Adrenal gland (tissue), 9 donors: ENCODE measurements at regions not wholly inside any gene's neighbourhood (a gene's known extent, or its start where the extent isn't known, plus 50 kb on each side); places are given as distances from the start of the nearest gene placed in this dataset.

Experiments
- DNase-seq, 7 donors: peaks; one replicate each; pipeline ENCODE4 v3.0.0-alpha.2; 2019 to 2020
- H3K27ac ChIP-seq, 5 donors: fragments of 200-600 bp; sonication (generic) in 4 of 5; 1 replicate in 3 of 5; 2 replicates in 2 of 5; pipeline versions ENCODE4 v1.5.1 to v1.8.0; 2016 to 2020; ENCODE audit warnings: mild to moderate bottlenecking in 1 of 5
- H3K27me3 ChIP-seq: fragments of 200-600 bp; 2 replicates; pipeline ENCODE4 v1.8.0; 2021
- H3K36me3 ChIP-seq, 2 donors: fragments of 200-600 bp; replicated peaks in 1 of 2; 1 replicate in 1 of 2; 2 replicates in 1 of 2; pipeline versions ENCODE4 v1.5.1 to v1.8.0; 2018 to 2022
- H3K4me1 ChIP-seq, 2 donors: fragments of 200-600 bp; replicated peaks in 1 of 2; 1 replicate in 1 of 2; 2 replicates in 1 of 2; pipeline versions ENCODE4 v1.5.1 to v1.8.0; 2018 to 2021
- H3K4me3 ChIP-seq, 4 donors: fragments of 200-600 bp; sonication (generic) in 3 of 4; one replicate each; pipeline ENCODE4 v1.5.1; 2016 to 2018
- H3K9me3 ChIP-seq, 3 donors: fragments of 200-600 bp; sonication (generic) in 1 of 3; replicated peaks in 1 of 3; 1 replicate in 2 of 3; 2 replicates in 1 of 3; pipeline versions ENCODE4 v1.5.1 to v1.8.0; 2016 to 2021
- CTCF ChIP-seq, 6 experiments: fragments of 450-650 bp in 4 of 6; fragments of 200-600 bp in 2 of 6; sonication (generic) in 1 of 6; IDR thresholded peaks; 1 replicate in 5 of 6; 2 replicates in 1 of 6; pipeline versions ENCODE4 v1.5.1 to v1.8.0; 2016 to 2021; ENCODE audit warnings: antibody characterized with exemption in 6 of 6, mild to moderate bottlenecking in 2 of 6, moderate library complexity in 1 of 6
- POLR2A ChIP-seq, 2 donors: fragments of 450-650 bp; IDR thresholded peaks; one replicate each; pipeline ENCODE4 v1.6.1; 2017; ENCODE audit warnings: antibody characterized with exemption in 2 of 2, mild to moderate bottlenecking in 2 of 2, moderate library complexity in 1 of 2
- WGBS, 4 donors: extraction: QIAGEN DNeasy Blood & Tissue Kit in 2 of 4; methylation state at CpG; one replicate each; pipeline versions ENCODE4 v1.1.5 to v1.1.7; 2013 to 2017; 5-methylcytosine and 5-hydroxymethylcytosine counted together
- intact Hi-C, 2 donors: fragments of 100-400 bp; cut with DNase I; formaldehyde crosslinking; loops; one replicate each; pipeline versions ENCODE4 v1.14.1 to v1.15.0; 2022 to 2023
- donor health status: healthy with polysubstance abuse.
- donor health status: Bipolar disorder and iron deficiency.
- donor health status: DM: yes; HTN: yes; CAD: no.
- donor health status: DM: no; HTN: no; CAD: no.
- donor health status: DM: no; HTN: no; CAD: no.

DNA sequence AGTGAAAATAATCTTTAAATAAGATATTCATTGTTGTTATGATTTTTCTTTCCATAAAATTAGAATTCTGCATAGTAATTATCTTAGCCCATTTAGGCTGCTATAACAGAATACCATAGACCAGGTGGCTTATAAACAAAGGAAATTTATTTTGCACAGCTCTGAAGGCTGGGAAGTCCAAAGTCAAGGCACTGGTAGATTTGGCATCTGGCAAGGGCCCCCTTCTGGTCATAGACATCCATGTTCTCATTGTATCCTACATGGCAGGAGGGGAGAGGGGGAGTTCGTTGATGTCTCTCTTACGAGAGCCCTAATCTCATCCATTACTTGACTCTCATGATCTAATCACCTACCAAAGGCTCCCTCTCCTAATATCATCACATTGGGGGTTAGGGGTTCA is 175.0 kb upstream of the CCN2 start:
- Histone ChIP-seq H3K27ac (no peak overlapping the region), H3K9me3 (no peaks in the 10 kb centered on the region), H3K27me3 (no peaks in the 10 kb centered on the region), H3K36me3 (no peaks in the 10 kb centered on the region), H3K4me3 (no peak overlapping the region), H3K4me1 (peaks cover 0 to 5% of the 10 kb centered on the region in 2 donors)
- no peak for DNase-seq
- TF ChIP-seq POLR2A (IDR thresholded peaks at IDR 0.05), result no peak
- intact Hi-C loops, result no loop called here
- 86 to 95% (median 91%) methylated on average over 2 of the region's 2 CpGs for WGBS, 4 donors

GRCh38 chr6:132122871-132123270 is 171.7 kb upstream of the CCN2 start:
- no peak overlapping the region for H3K4me3 ChIP-seq
- no peaks in the 10 kb centered on the region for H3K9me3 ChIP-seq
- H3K36me3 ChIP-seq, result no peaks in the 10 kb centered on the region
- no peak overlapping the region for H3K27ac ChIP-seq
- no peaks in the 10 kb centered on the region for H3K4me1 ChIP-seq
- no peaks in the 10 kb centered on the region for H3K27me3 ChIP-seq
- 60 to 71% (median 65%) methylated on average over 4 of the region's 4 CpGs for WGBS, 4 donors
- TF ChIP-seq POLR2A (IDR thresholded peaks at IDR 0.05) (no peak), CTCF (IDR thresholded peaks at IDR 0.05) (no peak)
- no peak for DNase-seq
- intact Hi-C loops, result no loop called here

DNA sequence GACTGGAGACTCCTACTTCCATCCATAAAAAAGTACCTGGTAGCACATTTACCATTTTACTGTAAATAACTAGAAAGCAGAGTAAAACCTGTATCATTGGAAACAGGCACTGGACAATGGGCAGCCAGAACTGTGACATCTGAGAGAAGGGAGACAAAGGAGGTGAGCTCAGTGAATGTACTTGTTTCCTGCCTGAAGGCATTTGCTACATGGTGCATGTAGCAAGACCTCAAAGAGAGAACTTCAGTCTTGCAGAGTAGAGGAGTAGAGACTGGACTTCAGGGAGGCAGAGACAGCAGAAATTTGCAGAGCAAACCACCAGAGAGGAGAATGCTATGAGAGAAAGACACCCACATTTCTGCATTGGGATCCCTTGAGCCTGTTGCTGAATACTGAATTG is 171.0 kb upstream of the CCN2 start:
- H3K27ac ChIP-seq, result no peak overlapping the region
- H3K27me3 ChIP-seq, result no peaks in the 10 kb centered on the region
- no peak for TF ChIP-seq CTCF (IDR thresholded peaks at IDR 0.05)
- TF ChIP-seq POLR2A (IDR thresholded peaks at IDR 0.05), result no peak
- H3K9me3 ChIP-seq, result no peaks in the 10 kb centered on the region
- no peaks in the 10 kb centered on the region for H3K4me1 ChIP-seq
- DNase-seq, result no peak
- no peak overlapping the region for H3K4me3 ChIP-seq
- intact Hi-C loops, result no loop called here
- H3K36me3 ChIP-seq, result no peaks in the 10 kb centered on the region

- Histone ChIP-seq H3K27me3 (no peaks in the 10 kb centered on the region), H3K36me3 (no peaks in the 10 kb centered on the region), H3K27ac (no peak overlapping the region), H3K4me1 (no peaks in the 10 kb centered on the region), H3K9me3 (no peaks in the 10 kb centered on the region), H3K4me3 (no peak overlapping the region)
- TF ChIP-seq POLR2A (IDR thresholded peaks at IDR 0.05), result no peak
- no peak for TF ChIP-seq CTCF (IDR thresholded peaks at IDR 0.05)
- 75 to 100% (median 95%) methylated on average over 1 of the region's 1 CpG for WGBS, 4 donors
- intact Hi-C loops, result no loop called here
- DNase-seq, result no peak
Observed at GRCh38 chr6:132118144-132118543, 167.0 kb upstream of the CCN2 start.

- H3K27ac ChIP-seq, result peak overlapping the region in 2 of 5 donors; percentile 22 to 62
- no peaks in the 10 kb centered on the region for H3K36me3 ChIP-seq
- no peak for DNase-seq
- intact Hi-C loops, result no loop called here
- WGBS, 4 donors, result 46 to 64% (median 59%) methylated on average over 7 of the region's 7 CpGs
- H3K27me3 ChIP-seq, result no peaks in the 10 kb centered on the region
- no peaks in the 10 kb centered on the region for H3K4me1 ChIP-seq
- H3K9me3 ChIP-seq, result no peaks in the 10 kb centered on the region
- H3K4me3 ChIP-seq, result peak overlapping the region in 1 of 4 donors; percentile 33
- TF ChIP-seq POLR2A (IDR thresholded peaks at IDR 0.05) (no peak), CTCF (IDR thresholded peaks at IDR 0.05) (no peak)
Observed at GRCh38 chr6:132115714-132116366, 164.7 kb upstream of the CCN2 start.
